HepG2 (cell line): ENCODE measurements at regions not wholly inside any gene's neighbourhood (a gene's known extent, or its start where the extent isn't known, plus 50 kb on each side); places are given as distances from the start of the nearest gene placed in this dataset.

Source experiments
- CTCF ChIP-seq: sonication (generic); formaldehyde crosslinking; IDR thresholded peaks from 2 replicates; pipeline ENCODE4 v1.5.0; 2020; ENCODE audit warnings: mild to moderate bottlenecking, missing genetic modification reagents, moderate library complexity
- MAFK ChIP-seq, 2 experiments: IDR thresholded peaks in 1 of 2; conservative IDR thresholded peaks in 1 of 2; 2 replicates each; pipeline ENCODE4 v1.6.1; 2011; ENCODE audit warnings: improper control_type of control experiment in 2 of 2, low read length in 2 of 2
- REST ChIP-seq, 2 experiments: IDR thresholded peaks; 2 replicates each; pipeline ENCODE4 v1.6.1; 2011 to 2012; ENCODE audit warnings: low read length in 2 of 2, borderline replicate concordance in 1 of 2, low read depth in 1 of 2, mild to moderate bottlenecking in 1 of 2, moderate library complexity in 1 of 2
- ZFP62 ChIP-seq: sonication (generic); formaldehyde crosslinking; IDR thresholded peaks from 2 replicates; pipeline ENCODE4 v1.4.0; 2020; ENCODE audit warnings: missing genetic modification reagents

GRCh38 chrX:39293203-39293602, 491.9 kb downstream of the MID1IP1 start:
- no peak for TF ChIP-seq MAFK (conservative IDR thresholded peaks at IDR 0.05 in 1 of 2, IDR thresholded peaks at IDR 0.05 in 1 of 2; ENCODE audit: low read length in 2 of 2)
- TF ChIP-seq REST (IDR thresholded peaks at IDR 0.05; ENCODE audit: borderline replicate concordance in 1 of 2, low read depth in 1 of 2, low read length in 2 of 2) = no peak
- TF ChIP-seq CTCF (CRISPR knock-in tag) = no peak
- no peak for TF ChIP-seq ZFP62 (CRISPR knock-in tag)
